Spleen (tissue), 11 donors: ENCODE measurements at regions not wholly inside any gene's neighbourhood (a gene's known extent, or its start where the extent isn't known, plus 50 kb on each side); places are given as distances from the start of the nearest gene placed in this dataset.
"Not testable (repeated sequence)": the region's sequence is repeated elsewhere in the genome, so short reads cannot be mapped to it uniquely, and the experiment has no call there.

Source experiments
- DNase-seq: peaks from one replicate; pipeline ENCODE4 v3.0.0-alpha.2; 2020
- H3K27ac ChIP-seq, 8 donors: fragments of 200-600 bp; sonication (generic) in 7 of 8; 1 replicate in 4 of 8; 2 replicates in 4 of 8; pipeline versions ENCODE4 v1.5.0 to v1.8.0; 2016 to 2021; ENCODE audit warnings: inconsistent platforms in 4 of 8, mild to moderate bottlenecking in 4 of 8, moderate library complexity in 1 of 8
- H3K27me3 ChIP-seq, 7 donors: fragments of 200-600 bp; sonication (generic) in 6 of 7; replicated peaks in 1 of 7; 1 replicate in 4 of 7; 2 replicates in 3 of 7; pipeline versions ENCODE4 v1.5.0 to v1.8.0; 2016 to 2021; ENCODE audit warnings: inconsistent platforms in 3 of 7, mild to moderate bottlenecking in 1 of 7
- H3K36me3 ChIP-seq, 6 donors: fragments of 200-600 bp; sonication (generic) in 5 of 6; 1 replicate in 4 of 6; 2 replicates in 2 of 6; pipeline versions ENCODE4 v1.5.0 to v1.8.0; 2016 to 2021; ENCODE audit warnings: inconsistent platforms in 2 of 6
- H3K4me1 ChIP-seq, 6 donors: fragments of 200-600 bp; sonication (generic) in 5 of 6; 1 replicate in 3 of 6; 2 replicates in 3 of 6; pipeline versions ENCODE4 v1.5.0 to v1.8.0; 2016 to 2021; ENCODE audit warnings: inconsistent platforms in 3 of 6
- H3K4me3 ChIP-seq, 8 donors: fragments of 200-600 bp; sonication (generic) in 7 of 8; 1 replicate in 4 of 8; 2 replicates in 4 of 8; pipeline versions ENCODE4 v1.5.0 to v1.8.0; 2016 to 2021; ENCODE audit warnings: inconsistent platforms in 4 of 8, mild to moderate bottlenecking in 4 of 8, moderate library complexity in 2 of 8
- H3K9me3 ChIP-seq, 8 donors: fragments of 200-600 bp; sonication (generic) in 7 of 8; 1 replicate in 4 of 8; 2 replicates in 4 of 8; pipeline versions ENCODE4 v1.5.0 to v1.8.0; 2016 to 2021; ENCODE audit warnings: inconsistent platforms in 4 of 8
- POLR2A ChIP-seq, 3 donors: fragments of 450-650 bp; IDR thresholded peaks; one replicate each; pipeline ENCODE4 v1.5.1; 2017; ENCODE audit warnings: antibody characterized with exemption in 3 of 3, mild to moderate bottlenecking in 1 of 3
- POLR2AphosphoS5 ChIP-seq, 3 donors: sonication (generic); formaldehyde crosslinking; IDR thresholded peaks; one replicate each; pipeline ENCODE4 v1.5.1; 2017; ENCODE audit warnings: antibody characterized with exemption in 3 of 3
- WGBS, 5 donors: extraction: QIAGEN DNeasy Blood & Tissue Kit in 3 of 5; methylation state at CpG; one replicate each; pipeline versions ENCODE4 v1.1.5 to v1.1.7; 2013 to 2018; 5-methylcytosine and 5-hydroxymethylcytosine counted together
- intact Hi-C: fragments of 100-400 bp; cut with DNase I; formaldehyde crosslinking; loops from one replicate; pipeline ENCODE4 v1.15.0; 2023; ENCODE audit warnings: low total_unique reads
- TF ChIP-seq, protein P1 (sequence below), 11 experiments: fragments of 200-600 bp in 7 of 11; fragments of 450-650 bp in 4 of 11; sonication (generic) in 4 of 11; IDR thresholded peaks in 8 of 11; conservative IDR thresholded peaks in 3 of 11; 1 replicate in 7 of 11; 2 replicates in 4 of 11; pipeline versions ENCODE4 v1.4.0 to v1.8.0; 2016 to 2021; ENCODE audit warnings: antibody characterized with exemption in 11 of 11, inconsistent platforms in 4 of 11, mild to moderate bottlenecking in 1 of 11
- donor health status: healthy with polysubstance abuse.
- donor health status: DM: no; HTN: no; CAD: no; lungs with moderate emphysema.
- donor health status: DM: no; HTN: no; CAD: no.
- donor health status: Bipolar disorder and iron deficiency.
- donor health status: healthy.
- donor health status: DM: no; HTN: no; CAD: no.
- donor health status: DM: yes; HTN: yes; CAD: no.

GRCh38 chr3:31100519-31100918 lies 206.1 kb upstream of the GADL1 start:
- Histone ChIP-seq H3K36me3 (no peaks in the 10 kb centered on the region), H3K27ac (no peak overlapping the region), H3K4me3 (no peak overlapping the region), H3K9me3 (no peaks in the 10 kb centered on the region), H3K27me3 (no peaks in the 10 kb centered on the region), H3K4me1 (peaks cover 0 to 8% (median 0%) of the 10 kb centered on the region in 6 donors)
- no peak for TF ChIP-seq POLR2AphosphoS5 (IDR thresholded peaks at IDR 0.05)
- TF ChIP-seq, protein P1, sequence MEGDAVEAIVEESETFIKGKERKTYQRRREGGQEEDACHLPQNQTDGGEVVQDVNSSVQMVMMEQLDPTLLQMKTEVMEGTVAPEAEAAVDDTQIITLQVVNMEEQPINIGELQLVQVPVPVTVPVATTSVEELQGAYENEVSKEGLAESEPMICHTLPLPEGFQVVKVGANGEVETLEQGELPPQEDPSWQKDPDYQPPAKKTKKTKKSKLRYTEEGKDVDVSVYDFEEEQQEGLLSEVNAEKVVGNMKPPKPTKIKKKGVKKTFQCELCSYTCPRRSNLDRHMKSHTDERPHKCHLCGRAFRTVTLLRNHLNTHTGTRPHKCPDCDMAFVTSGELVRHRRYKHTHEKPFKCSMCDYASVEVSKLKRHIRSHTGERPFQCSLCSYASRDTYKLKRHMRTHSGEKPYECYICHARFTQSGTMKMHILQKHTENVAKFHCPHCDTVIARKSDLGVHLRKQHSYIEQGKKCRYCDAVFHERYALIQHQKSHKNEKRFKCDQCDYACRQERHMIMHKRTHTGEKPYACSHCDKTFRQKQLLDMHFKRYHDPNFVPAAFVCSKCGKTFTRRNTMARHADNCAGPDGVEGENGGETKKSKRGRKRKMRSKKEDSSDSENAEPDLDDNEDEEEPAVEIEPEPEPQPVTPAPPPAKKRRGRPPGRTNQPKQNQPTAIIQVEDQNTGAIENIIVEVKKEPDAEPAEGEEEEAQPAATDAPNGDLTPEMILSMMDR (IDR thresholded peaks at IDR 0.05 in 8 of 11, conservative IDR thresholded peaks at IDR 0.05 in 3 of 11) = no peak
- no peak for TF ChIP-seq POLR2A (IDR thresholded peaks at IDR 0.05)
- no peak for DNase-seq
- 89 to 100% (median 95%) methylated on average over 1 of the region's 1 CpG for WGBS, 5 donors
- intact Hi-C loops = no loop called here

- H3K36me3 ChIP-seq, H3K4me3 ChIP-seq, DNase-seq, H3K4me1 ChIP-seq, H3K27ac ChIP-seq, H3K27me3 ChIP-seq, H3K9me3 ChIP-seq, intact Hi-C loops: not testable (repeated sequence)
- WGBS, 5 donors = 15 to 31% (median 23%) methylated on average over 1 of the region's 1 CpG
Observed at GRCh38 chr3:31101285-31101684, 206.8 kb upstream of the GADL1 start.

DNA sequence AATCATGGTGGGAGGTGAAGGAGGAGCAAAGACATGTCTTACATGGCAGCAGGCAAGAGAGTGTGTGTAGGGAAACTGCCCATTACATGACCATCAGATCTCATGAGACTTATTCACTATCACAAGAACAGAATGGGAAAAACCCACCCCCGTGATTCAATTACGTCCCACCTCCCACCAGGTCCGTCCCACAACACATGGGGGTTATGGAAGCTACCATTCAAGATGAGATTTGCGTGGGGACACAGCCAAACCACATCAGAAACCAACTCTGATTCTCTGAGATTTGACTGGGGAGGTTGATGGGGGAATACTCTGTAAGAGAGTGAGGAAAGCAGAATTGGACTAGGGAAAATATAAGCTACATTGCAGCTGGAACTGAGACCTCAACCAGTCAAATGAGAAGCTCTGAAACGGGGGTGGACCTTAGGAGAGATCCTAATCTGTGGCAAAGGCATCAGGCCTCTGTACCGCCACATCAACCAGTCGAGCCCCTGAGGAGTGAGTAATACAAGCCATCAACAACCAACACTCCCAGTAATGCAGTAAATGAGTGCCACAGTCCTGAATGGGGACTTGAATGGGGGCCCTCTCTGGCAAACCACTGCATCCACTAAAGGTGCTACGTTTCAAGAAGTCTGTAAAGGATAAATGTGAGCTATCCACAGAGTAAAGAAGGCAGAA lies 207.9 kb upstream of the GADL1 start:
- 82 to 89% (median 84%) methylated on average over 8 of the region's 8 CpGs for WGBS, 5 donors
- H3K9me3 ChIP-seq = no peaks in the 10 kb centered on the region
- DNase-seq = no peak
- no peaks in the 10 kb centered on the region for H3K36me3 ChIP-seq
- intact Hi-C loops = no loop called here
- TF ChIP-seq POLR2AphosphoS5 (IDR thresholded peaks at IDR 0.05) = no peak
- no peak for TF ChIP-seq POLR2A (IDR thresholded peaks at IDR 0.05)
- TF ChIP-seq, protein P1 (IDR thresholded peaks at IDR 0.05 in 8 of 11, conservative IDR thresholded peaks at IDR 0.05 in 3 of 11) = no peak
- H3K4me1 ChIP-seq = peaks cover 0 to 4% (median 0%) of the 10 kb centered on the region in 6 donors
- H3K4me3 ChIP-seq = no peak overlapping the region
- no peaks in the 10 kb centered on the region for H3K27me3 ChIP-seq
- no peak overlapping the region for H3K27ac ChIP-seq

GRCh38 chr3:31103181-31103580 lies 208.7 kb upstream of the GADL1 start:
- H3K4me1 ChIP-seq = peaks cover 0 to 4% (median 0%) of the 10 kb centered on the region in 6 donors
- WGBS, 5 donors = 74 to 88% (median 82%) methylated on average over 2 of the region's 2 CpGs
- no peak overlapping the region for H3K27ac ChIP-seq
- intact Hi-C loops = no loop called here
- H3K4me3 ChIP-seq = no peak overlapping the region
- no peaks in the 10 kb centered on the region for H3K36me3 ChIP-seq
- H3K27me3 ChIP-seq = no peaks in the 10 kb centered on the region
- no peak for TF ChIP-seq POLR2AphosphoS5 (IDR thresholded peaks at IDR 0.05)
- TF ChIP-seq, protein P1 (IDR thresholded peaks at IDR 0.05 in 8 of 11, conservative IDR thresholded peaks at IDR 0.05 in 3 of 11) = no peak
- no peak for TF ChIP-seq POLR2A (IDR thresholded peaks at IDR 0.05)
- no peaks in the 10 kb centered on the region for H3K9me3 ChIP-seq
- no peak for DNase-seq
